COLO668 (cell line): ENCODE measurements at regions not wholly inside any gene's neighbourhood (a gene's known extent, or its start where the extent isn't known, plus 50 kb on each side); places are given as distances from the start of the nearest gene placed in this dataset.

Experiments used
- DNase-seq: peaks from one replicate; lab custom pipeline; 2025; ENCODE audit not compliant: unreplicated experiment; lab: John Stamatoyannopoulos, UW

DNA sequence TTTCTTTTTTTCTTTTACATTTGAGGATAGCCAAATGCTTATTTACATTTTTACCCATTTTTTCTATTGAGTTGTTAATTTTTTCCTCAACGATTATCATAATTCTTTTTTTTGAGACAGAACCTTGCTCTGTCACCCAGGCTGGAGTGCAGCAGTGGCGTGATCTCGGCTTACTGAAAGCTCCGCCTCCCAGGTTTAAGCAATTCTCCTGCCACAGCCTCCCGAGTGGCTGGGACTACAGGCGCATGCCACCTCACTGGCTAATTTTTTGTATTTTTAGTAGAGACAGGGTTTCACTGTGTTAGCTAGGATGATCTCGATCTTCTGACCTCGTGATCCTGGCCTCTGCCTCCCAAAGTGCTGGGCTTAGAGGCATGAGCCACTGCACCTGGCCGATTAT lies 208.7 kb downstream of the LIG4 start:
- no peak for DNase-seq

GRCh38 chr13:108005231-108005630 lies 210.1 kb downstream of the LIG4 start:
- DNase-seq = no peak

- peak; percentile 36 for DNase-seq
Measured at GRCh38 chr13:108003626-108004025, 211.7 kb downstream of the LIG4 start.

DNA sequence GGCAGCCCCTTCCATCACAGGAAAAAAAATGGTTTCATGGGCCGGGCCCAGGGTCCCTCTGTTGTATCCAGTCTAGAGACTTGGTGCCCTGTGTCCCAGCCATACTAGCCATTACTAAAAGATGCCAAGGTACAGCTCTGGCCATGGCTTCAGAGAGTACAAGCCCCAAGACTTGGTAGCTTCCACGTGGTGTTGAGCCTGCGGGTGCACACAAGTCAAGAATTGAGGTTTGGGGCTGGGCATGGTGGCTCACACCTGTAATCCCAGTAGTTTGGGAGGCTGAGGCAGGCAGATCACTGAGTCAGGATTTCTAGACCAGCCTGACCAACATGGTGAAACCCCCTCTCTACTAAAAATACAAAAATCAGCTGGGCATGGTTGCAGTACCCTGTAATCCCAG lies 214.3 kb downstream of the LIG4 start:
- no peak for DNase-seq

DNA sequence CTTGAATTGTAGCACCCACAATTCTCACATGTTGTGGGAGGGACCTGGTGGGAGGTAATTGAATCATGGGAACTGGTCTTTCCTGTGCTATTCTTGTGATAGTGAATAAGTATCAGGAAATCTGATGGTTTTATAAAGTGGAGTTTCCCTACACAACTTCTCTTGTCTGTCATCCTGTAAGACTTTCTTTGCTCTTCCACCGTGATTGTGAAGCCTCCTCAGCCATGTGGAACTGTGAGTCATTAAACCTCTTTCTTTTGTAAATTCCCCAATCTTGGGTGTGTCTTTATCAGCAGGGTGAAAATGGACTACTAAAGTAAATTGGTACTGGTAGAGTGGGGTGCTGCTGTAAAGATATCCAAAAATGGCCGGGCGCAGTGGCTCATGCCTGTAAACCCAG lies 215.6 kb downstream of the LIG4 start:
- no peak for DNase-seq

GRCh38 chr13:107994137-107994536 lies 221.2 kb downstream of the LIG4 start:
- no peak for DNase-seq

GRCh38 chr13:107993239-107993949 lies 221.9 kb downstream of the LIG4 start:
- no peak for DNase-seq

GRCh38 chr13:107992542-107992941 lies 222.8 kb downstream of the LIG4 start:
- no peak for DNase-seq

- DNase-seq = peak; percentile 67
Measured at GRCh38 chr13:107977071-107977574, 238.2 kb downstream of the LIG4 start.

DNA sequence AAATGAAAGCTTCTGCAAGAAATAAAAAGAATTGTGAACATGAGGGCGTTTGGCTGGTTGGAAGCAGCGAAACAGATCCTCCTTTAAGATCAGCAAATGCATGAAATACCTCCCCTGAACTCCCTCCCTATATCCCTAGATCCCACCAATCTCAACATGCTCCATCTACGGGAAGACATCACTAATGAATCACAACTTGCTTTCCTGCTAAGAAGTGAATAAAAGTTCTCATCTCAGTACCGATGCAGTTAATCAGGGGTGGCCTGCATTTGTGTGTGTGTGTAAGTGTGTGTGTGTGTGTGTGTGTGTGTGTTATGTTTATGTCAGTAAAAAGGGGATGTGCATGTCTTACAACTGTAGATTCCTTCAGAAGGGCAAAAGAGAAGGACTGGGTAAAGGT lies 238.7 kb downstream of the LIG4 start:
- no peak for DNase-seq

- DNase-seq = peak; percentile 29
Measured at GRCh38 chr13:107974409-107974808, 240.9 kb downstream of the LIG4 start.

DNA sequence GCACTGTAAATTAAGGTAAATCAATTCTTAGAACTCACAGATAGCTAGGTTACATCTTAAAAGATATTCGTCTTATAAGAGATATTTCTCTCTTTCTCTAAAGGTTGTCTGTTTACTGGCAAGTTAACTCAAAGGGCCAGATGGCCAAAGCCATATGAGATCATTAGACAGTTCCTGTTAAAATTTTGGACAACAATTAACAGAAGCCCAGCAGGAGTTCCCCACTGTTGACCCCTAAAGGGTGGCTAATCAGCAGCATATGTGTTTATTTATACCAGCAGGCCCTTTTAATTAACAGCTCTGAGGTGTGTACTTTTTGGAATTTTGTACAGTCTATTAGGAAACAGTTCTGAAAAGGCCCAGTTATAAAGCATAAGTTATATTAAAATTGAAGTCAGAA lies 245.8 kb downstream of the LIG4 start:
- DNase-seq = no peak

- no peak for DNase-seq
Measured at GRCh38 chr13:107968470-107968869, 246.9 kb downstream of the LIG4 start.

- peak; percentile 54 for DNase-seq
Measured at GRCh38 chr13:107964395-107964794, 250.9 kb downstream of the LIG4 start.

- DNase-seq = no peak
Measured at GRCh38 chr13:107961849-107962608, 253.3 kb downstream of the LIG4 start.

GRCh38 chr13:107960301-107960700 lies 255.0 kb downstream of the LIG4 start:
- DNase-seq = no peak

DNA sequence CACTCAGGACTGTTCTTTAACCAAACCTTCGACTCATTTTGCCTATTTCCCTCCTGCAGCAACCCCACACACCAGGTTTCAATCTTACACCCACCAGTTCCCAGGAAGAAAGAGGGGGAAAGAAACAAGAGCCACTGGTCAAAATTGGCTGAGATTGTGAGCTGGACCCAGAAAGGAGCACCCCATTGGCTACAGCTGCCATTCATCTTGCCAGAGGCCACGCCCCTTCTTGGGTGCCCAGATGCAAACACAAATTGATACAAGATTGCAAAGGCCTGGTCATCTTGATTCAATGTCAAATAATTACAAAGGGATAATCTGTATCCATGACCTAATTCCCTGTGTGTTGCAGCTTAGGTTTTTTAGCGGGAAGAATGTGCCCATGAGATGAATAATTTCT lies 258.4 kb downstream of the LIG4 start:
- no peak for DNase-seq

- no peak for DNase-seq
Measured at GRCh38 chr13:107942030-107942617, 273.2 kb downstream of the LIG4 start.

DNA sequence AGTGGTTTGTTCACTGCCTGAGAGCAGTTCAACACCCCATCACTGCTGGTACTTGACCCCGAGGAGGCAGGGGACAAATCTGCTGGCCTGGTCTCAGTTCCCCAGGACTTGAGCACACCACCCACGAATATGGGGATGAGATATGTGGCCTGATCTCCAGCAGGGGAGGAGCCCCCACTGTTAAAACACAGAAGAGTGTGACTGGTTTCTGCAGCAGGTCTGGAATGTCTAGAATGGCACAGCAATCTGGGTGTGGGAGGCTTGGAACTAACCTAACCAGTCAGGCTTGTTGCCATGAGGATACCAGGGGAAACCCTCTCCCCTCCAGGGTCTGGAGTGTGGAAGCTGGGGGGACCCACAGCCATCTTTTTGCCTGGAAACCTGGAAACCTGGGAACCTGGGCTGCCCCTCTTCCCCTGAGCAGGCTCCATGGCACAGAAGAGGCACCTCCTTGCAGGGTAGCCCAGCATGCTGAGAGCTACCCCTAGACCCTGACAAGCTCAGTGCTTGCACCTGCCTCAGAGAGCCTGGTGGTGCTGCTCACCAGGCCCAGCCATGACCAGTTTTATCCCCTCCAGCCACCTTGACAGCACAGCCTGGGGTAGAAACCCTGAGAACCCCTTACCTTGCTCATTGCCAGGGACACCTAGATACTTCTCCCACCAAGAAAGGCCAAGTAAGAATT lies 273.8 kb downstream of the LIG4 start:
- DNase-seq = no peak

- no peak for DNase-seq
Measured at GRCh38 chr13:107937848-107938247, 277.5 kb downstream of the LIG4 start.

GRCh38 chr13:107931056-107931455 lies 284.3 kb downstream of the LIG4 start:
- DNase-seq = no peak
